ENCODE measurements at regions not wholly inside any gene's neighbourhood (a gene's known extent, or its start where the extent isn't known, plus 50 kb on each side); places are given as distances from the start of the nearest gene placed in this dataset.

- TF ChIP-seq ZNF404 (tag by site-specific recombination; IDR thresholded peaks at IDR 0.05) (no peak), REST (tag by site-specific recombination; IDR thresholded peaks at IDR 0.05) (no peak), ZNF501 (tag by site-specific recombination; IDR thresholded peaks at IDR 0.05) (no peak), ZNF114 (tag by site-specific recombination; IDR thresholded peaks at IDR 0.05) (no peak), CTCF (tag by site-specific recombination; IDR thresholded peaks at IDR 0.05) (no peak), ZNF433 (tag by site-specific recombination; IDR thresholded peaks at IDR 0.05; ENCODE audit: low read depth) (no peak), ZNF214 (tag by site-specific recombination; IDR thresholded peaks at IDR 0.05; ENCODE audit: borderline replicate concordance) (no peak), ZNF785 (tag by site-specific recombination; IDR thresholded peaks at IDR 0.05) (no peak), ZNF510 (tag by site-specific recombination; IDR thresholded peaks at IDR 0.05; ENCODE audit: insufficient replicate concordance) (no peak)
These were observed 321.0 kb downstream of the DLEU7 start for GRCh38 chr13:50522506-50522905.

Measured in HEK293 (cell line).